ENCODE measurements at regions not wholly inside any gene's neighbourhood (a gene's known extent, or its start where the extent isn't known, plus 50 kb on each side); places are given as distances from the start of the nearest gene placed in this dataset.

DNA sequence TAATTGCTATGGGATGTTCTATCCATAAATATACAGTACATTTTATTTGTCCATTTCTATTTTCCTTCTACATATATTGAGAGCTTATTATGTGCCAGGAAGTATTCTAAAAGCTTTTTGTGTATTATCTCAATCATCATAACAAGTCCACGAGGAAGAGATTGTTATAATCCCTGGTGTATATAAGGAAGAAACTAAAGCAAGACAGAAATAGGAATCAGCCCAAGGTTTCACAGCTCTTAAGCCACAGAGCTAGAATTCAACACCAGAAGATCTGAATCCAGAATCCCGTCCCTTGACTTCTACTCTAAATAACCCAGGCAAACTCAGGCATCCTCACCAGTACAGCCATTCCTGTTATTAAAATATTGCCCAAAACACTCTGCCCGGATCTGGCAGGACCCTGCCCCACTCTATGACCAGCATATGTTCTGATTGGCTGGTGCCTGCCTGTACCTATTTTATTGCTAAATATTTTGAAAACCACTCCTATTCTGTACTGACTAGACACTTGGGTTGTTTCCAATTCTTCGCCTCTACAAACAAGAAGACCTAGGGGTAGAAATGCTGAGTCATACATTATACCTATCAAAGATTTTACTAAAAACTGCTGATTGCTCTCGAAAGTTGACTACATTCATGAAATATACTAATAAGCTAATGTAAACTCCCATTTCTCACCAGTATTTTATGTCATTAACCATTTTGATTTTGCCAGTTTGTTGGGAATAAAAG, 297.4 kb downstream of the ENC1 start:
- DNase-seq (ENCODE audit: low read depth): no peak

- DNase-seq (ENCODE audit: low read depth): no peak
Measured at GRCh38 chr5:74342182-74342581, 298.3 kb downstream of the ENC1 start.

DNA sequence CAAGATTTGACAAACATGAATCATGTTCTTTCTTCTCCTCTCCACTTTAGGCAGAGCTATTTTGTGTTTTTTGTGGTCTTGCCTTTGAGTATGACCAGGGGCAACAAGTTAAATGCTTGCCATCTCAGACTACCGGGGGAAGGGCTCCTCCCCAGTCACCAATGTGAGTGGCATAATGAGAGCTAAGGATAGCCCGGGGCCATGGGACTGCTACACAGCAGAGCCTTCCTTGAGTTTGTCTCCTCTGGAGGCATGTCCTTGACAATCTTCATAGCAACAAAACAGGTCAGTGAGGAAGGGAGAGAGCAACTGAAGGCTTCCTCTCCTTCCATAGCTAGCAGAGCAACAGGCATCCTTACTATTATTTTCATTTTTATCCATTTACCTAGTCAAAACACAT, 299.3 kb downstream of the ENC1 start:
- DNase-seq (ENCODE audit: low read depth): no peak

DNA sequence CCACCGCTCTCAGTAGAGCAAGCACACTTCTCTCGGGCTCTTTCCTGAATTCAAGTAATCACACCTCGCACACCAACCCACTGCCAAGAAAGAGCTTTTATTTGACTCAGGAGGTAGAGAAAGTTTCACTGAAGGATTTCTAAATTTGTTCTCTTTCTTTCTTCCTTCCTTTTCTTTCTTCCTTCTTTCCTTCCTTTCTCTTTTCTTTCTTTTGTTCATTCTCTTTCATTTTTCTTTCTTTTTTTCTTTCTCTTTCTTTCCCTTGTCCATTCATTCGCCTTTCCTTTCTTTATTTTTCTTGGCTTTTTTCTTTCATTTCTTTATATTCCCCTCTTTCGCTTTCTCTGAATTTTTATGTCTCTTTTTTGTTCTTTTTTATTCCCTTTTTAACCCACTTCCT, 300.1 kb downstream of the ENC1 start:
- no peak for DNase-seq (ENCODE audit: low read depth)

GRCh38 chr5:74337984-74338310, 302.6 kb downstream of the ENC1 start:
- DNase-seq (ENCODE audit: low read depth): no peak

DNA sequence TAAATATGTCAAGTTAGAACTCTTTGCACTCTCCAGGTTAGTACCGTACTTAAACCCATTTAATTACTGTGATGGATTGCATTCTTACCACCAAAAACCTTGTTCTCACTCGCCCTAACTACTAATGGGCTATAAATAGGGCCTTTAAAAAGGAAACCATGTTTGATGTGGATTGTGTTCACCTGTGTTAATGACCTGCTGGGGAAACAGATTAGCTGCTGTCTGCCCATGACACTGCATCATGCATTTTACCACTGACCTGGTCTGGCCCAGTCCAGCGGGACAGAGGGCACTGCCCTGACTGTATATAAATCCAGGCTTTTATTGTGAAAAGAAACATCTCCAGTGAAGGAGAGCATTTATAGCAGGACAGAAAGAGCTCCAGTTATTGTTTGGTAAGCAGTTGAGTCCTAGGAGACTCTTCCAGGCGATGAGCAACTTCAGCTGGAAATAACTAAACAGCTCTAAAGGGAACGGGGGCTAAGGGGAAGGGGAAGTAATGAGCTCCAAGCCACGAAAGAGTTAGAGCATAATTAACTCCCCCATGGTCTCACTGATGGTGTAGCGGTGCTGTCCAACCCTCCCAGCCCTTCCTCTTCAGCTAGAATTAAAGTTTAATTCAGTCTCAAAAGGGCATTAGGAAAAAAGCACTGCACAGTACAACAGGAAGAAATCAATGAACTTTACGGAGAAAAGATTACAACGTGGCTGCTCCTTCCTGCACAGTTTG, 303.1 kb downstream of the ENC1 start:
- no peak for DNase-seq (ENCODE audit: low read depth)

GRCh38 chr5:74336297-74336696, 304.2 kb downstream of the ENC1 start:
- DNase-seq (ENCODE audit: low read depth): no peak

DNA sequence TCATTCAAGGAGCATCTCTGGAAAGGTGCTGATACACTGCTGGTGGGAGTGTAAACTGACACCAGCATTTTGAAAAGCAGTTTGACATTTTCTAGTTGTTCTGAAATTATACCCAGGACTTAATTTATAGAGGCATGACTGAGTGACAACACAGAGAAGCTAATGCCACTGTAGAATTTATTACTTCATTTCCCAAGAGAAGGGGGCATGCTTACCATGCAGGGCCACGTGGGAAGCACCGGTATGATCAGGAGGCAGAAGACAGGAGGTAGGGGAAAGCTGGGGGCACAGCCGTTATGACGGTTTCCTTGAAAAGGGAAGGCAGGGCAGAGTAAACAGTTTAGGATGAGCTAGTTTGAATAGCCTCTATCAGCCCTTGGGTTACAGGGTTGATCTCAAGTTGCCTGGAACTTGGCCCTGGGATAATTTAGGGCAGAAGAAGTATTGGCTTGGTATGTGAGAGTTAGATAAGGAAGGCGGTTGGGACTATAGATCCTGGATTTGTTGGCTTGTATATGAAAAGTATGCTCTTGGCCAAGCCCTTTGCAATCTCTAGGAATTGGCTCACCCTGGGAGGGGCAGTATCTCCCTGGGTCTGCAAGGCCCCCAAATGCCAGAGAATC, 305.7 kb downstream of the ENC1 start:
- no peak for DNase-seq (ENCODE audit: low read depth)

GRCh38 chr5:74334062-74334761, 306.3 kb downstream of the ENC1 start:
- DNase-seq (ENCODE audit: low read depth): no peak

DNA sequence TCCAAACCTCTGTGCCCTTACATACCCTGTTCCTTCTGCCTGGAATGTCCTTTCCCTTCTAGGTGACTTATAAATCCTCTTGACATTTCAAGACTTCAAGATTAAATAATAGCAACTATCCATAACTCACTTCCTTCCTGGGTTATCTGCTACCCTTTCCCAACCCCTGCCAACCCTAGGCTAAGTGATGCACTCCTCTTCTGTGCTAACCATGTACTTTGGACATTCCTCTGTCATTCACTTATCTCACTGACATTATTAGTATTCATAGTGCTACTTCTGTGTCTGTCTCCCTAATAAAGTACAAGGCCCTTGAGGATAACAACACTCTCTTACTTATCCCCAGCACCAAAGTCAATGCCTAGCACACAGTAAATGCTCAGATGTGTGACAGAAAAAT, 307.1 kb downstream of the ENC1 start:
- no peak for DNase-seq (ENCODE audit: low read depth)

GRCh38 chr5:74332682-74333081, 307.8 kb downstream of the ENC1 start:
- DNase-seq (ENCODE audit: low read depth): no peak

GRCh38 chr5:74332006-74332405, 308.5 kb downstream of the ENC1 start:
- no peak for DNase-seq (ENCODE audit: low read depth)

- DNase-seq (ENCODE audit: low read depth): no peak
Measured at GRCh38 chr5:74328221-74328630, 312.3 kb downstream of the ENC1 start.

GRCh38 chr5:74327339-74327685, 313.2 kb downstream of the ENC1 start:
- DNase-seq (ENCODE audit: low read depth): no peak

DNA sequence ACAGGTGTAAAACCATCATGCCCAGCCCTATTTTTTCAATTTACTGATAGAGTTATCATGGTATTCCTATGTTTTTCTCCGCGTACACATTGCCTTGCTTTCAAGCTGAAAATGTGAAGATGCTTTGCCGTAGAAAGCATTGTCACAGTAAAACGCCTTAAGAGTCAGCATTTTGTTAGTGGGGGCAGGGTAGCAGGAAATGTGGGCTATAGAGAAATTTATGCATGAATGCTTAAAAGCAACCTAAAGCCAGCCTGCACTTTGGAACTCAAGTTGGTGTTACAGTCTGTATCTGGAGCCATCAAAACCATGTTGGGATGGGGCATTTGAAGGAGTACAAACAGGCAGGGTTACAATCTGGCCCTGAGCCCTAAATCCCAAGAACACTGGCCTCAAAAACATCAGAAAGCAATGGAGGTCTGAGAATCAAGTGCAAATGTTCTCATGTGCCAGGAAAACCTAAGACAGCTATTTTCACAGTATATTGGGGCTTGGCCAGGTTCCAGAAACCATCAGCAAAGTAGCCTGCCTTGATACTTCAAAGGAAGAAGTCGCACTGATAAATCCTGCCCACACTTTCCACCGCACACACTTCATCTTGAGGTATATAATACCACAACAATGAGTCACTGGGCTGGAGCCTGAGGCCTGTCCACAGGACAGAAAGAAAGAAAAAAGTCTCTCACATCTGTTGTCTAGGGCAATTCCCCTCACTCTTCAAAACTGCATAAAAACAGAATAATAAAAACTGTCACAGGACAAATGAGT, 313.8 kb downstream of the ENC1 start:
- DNase-seq (ENCODE audit: low read depth): peak; percentile 6

DNA sequence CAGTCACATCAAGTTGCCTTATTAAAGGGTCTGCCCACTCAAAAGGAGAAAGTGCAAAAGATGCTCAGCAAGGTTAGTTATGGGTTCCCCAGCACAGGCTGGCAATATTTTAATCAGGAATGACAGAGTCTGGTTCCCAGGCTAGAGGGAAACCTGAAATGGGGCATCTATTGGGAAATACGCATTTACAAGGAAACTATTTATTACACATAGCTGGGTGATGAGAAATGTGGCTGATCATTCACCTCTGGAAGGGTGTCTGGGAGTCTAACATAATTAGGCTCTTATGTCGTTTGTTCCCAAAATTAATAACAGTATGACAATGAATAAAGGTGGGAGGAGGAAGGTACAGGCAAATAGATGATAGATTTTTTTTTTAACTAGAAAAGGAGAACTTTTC, 314.7 kb downstream of the ENC1 start:
- DNase-seq (ENCODE audit: low read depth): no peak

- DNase-seq (ENCODE audit: low read depth): no peak
Measured at GRCh38 chr5:74324556-74324955, 316.0 kb downstream of the ENC1 start.

GRCh38 chr5:74322944-74323343, 317.6 kb downstream of the ENC1 start:
- DNase-seq (ENCODE audit: low read depth): no peak

DNA sequence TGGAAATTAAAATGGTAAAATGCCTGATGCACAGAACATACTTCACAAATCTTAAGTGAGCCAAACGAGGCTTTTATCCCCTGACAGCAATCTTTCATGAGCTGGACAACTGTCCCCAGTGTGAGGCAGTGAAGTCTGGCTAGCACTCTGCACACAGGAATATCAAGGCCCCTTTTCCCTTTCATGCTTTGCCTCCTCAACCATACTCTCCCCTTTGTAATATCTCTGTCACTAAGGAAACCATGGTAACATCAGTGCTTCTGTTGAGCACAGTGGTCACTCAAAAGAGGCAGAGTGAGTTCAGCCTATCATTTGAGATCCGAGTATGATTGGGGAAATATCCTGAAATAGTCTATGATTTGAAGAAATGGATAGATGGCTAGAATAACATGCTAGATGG, 318.3 kb downstream of the ENC1 start:
- DNase-seq (ENCODE audit: low read depth): no peak

DNA sequence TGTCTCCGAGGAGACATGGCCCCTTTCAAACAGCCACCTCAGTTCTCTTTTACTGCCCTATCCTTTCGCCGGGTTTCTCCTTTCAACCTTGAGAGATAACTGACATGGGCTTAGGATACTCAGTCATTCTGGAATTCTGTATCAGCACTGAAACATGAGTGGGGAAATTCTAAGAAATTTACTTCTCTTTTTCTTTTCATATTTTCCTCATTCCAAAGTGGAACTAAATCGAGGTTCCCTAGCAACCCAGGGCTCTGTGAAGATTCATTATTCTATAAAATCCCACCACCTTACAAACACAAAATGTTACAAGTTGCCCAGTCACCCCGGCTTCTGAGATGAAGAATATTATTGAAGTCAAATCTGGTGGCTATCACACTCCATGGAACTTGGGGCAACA, 319.2 kb downstream of the ENC1 start:
- no peak for DNase-seq (ENCODE audit: low read depth)

DNA sequence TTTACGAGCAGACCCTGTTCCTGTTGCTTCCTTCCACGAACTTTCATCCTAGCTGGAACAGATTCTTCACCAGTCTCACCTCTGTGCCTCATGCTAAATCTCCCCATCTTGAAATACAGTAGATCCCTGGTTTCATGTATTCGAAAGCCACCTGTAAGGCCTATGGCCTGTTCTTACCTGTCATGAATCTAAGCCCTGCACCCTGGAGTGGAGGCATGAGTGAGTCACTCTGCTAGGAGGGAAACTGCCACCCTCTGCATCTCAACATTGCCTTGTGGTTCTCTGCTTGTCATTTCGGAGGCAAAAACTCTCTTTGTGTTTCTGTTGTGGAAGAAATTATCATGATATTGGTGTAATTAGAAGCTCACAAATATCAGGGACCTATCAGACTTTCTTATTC, 320.0 kb downstream of the ENC1 start:
- DNase-seq (ENCODE audit: low read depth): no peak

DNA sequence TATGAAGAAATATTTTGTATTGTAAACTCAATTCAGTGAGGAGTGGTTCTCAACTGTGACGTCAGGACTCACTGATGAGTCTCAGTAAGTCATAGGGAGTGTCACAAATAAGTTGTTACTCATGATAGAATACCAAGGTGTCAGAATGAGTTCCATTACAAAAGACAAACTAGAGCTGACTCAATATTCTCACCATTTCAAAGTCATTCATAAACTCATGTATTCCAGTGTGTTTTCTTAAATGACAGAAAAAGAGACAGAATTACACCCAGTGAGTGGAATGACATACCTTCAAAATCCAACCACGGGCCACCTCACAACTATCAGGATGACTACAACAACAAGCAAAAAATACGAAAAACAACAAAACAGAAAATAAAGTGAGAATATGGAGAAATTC, 321.5 kb downstream of the ENC1 start:
- no peak for DNase-seq (ENCODE audit: low read depth)

Data from T-helper 22 cell (primary cell).